ENCODE measurements at regions not wholly inside any gene's neighbourhood (a gene's known extent, or its start where the extent isn't known, plus 50 kb on each side); places are given as distances from the start of the nearest gene placed in this dataset.

GRCh38 chr3:94285872-94286271, 223.0 kb downstream of the NSUN3 start:
- TF ChIP-seq SIN3A (IDR thresholded peaks at IDR 0.05; ENCODE audit: low read depth) (no peak), EGR1 (IDR thresholded peaks at IDR 0.05; ENCODE audit: low read depth) (no peak), RAD21 (IDR thresholded peaks at IDR 0.05; ENCODE audit: low read depth) (no peak), ZNF274 (IDR thresholded peaks at IDR 0.05; ENCODE audit: low read depth, low read length) (no peak), CTCF (IDR thresholded peaks at IDR 0.05 in 2 of 3, conservative IDR thresholded peaks at IDR 0.05 in 1 of 3; ENCODE audit: borderline replicate concordance in 1 of 3, insufficient read depth in 1 of 3, low read depth in 2 of 3, low read length in 2 of 3) (peak in 1 of 3 experiments; percentile 41; a peak in 1 of 6 replicates), REST (IDR thresholded peaks at IDR 0.05; ENCODE audit: low read depth) (no peak), EZH2 (IDR thresholded peaks at IDR 0.05) (no peak), POLR2A (IDR thresholded peaks at IDR 0.05; ENCODE audit: borderline replicate concordance, extremely low read depth, insufficient read depth, insufficient read length) (no peak)
